ENCODE measurements at regions not wholly inside any gene's neighbourhood (a gene's known extent, or its start where the extent isn't known, plus 50 kb on each side); places are given as distances from the start of the nearest gene placed in this dataset.

- TF ChIP-seq EZH2 (IDR thresholded peaks at IDR 0.05; ENCODE audit: insufficient read depth, poor library complexity, severe bottlenecking) (no peak), EZH2phosphoT487 (IDR thresholded peaks at IDR 0.05; ENCODE audit: insufficient read depth, low read depth) (no peak)
Observed at GRCh38 chr10:130357951-130358350, 221.8 kb downstream of the GLRX3 start.

Data from GM23248 (cell line).